Osteoblast (primary cell): ENCODE measurements at regions not wholly inside any gene's neighbourhood (a gene's known extent, or its start where the extent isn't known, plus 50 kb on each side); places are given as distances from the start of the nearest gene placed in this dataset.

Experiments used
- DNase-seq: peaks from one replicate; pipeline ENCODE4 v3.0.0; 2011; ENCODE audit warnings: low spot score, mixed read lengths; ENCODE audit not compliant: insufficient read length; ENCODE audit errors: missing footprints
- H2AFZ ChIP-seq: 2 replicates; pipeline ENCODE4 v1.6.0; 2011; ENCODE audit warnings: mild to moderate bottlenecking, low read length
- H3K27ac ChIP-seq: 2 replicates; pipeline ENCODE4 v1.5.1; 2011; ENCODE audit warnings: mild to moderate bottlenecking, low read depth, low read length, moderate library complexity
- H3K27me3 ChIP-seq: 2 replicates; pipeline ENCODE4 v1.6.0; 2012; ENCODE audit warnings: mild to moderate bottlenecking, control low read depth, inconsistent platforms, low read length, moderate library complexity; ENCODE audit not compliant: insufficient read depth
- H3K36me3 ChIP-seq: 2 replicates; pipeline ENCODE4 v1.5.1; 2011; ENCODE audit warnings: mild to moderate bottlenecking, low read length, control low read depth, moderate library complexity; ENCODE audit not compliant: insufficient read depth
- H3K4me1 ChIP-seq: 2 replicates; pipeline ENCODE4 v1.5.1; 2011; ENCODE audit warnings: mild to moderate bottlenecking, low read length, control low read depth, moderate library complexity; ENCODE audit not compliant: insufficient read depth
- H3K4me2 ChIP-seq: 2 replicates; pipeline ENCODE4 v1.6.0; 2011; ENCODE audit warnings: mild to moderate bottlenecking, low read length; ENCODE audit not compliant: insufficient read depth
- H3K4me3 ChIP-seq: fragments of 200-600 bp; sonication (generic); 3 replicates; pipeline ENCODE4 v1.5.1; 2012; ENCODE audit warnings: mild to moderate bottlenecking, low read length, inconsistent platforms; ENCODE audit not compliant: insufficient read depth
- H3K79me2 ChIP-seq: 2 replicates; pipeline ENCODE4 v1.6.0; 2012; ENCODE audit warnings: mild to moderate bottlenecking, low read length, control low read depth, inconsistent platforms; ENCODE audit not compliant: insufficient read depth
- H3K9me3 ChIP-seq: 2 replicates; pipeline ENCODE4 v1.5.1; 2011; ENCODE audit warnings: low read depth, low read length, control low read depth
- H4K20me1 ChIP-seq: 2 replicates; pipeline ENCODE4 v1.6.0; 2012; ENCODE audit warnings: mild to moderate bottlenecking, low read length, control low read depth; ENCODE audit not compliant: insufficient read depth
- TF ChIP-seq, protein P1 (sequence below): IDR thresholded peaks from 2 replicates; pipeline ENCODE4 v1.5.1; 2011; ENCODE audit warnings: mild to moderate bottlenecking, low read depth, low read length, moderate library complexity; ENCODE audit errors: extremely low read depth

DNA sequence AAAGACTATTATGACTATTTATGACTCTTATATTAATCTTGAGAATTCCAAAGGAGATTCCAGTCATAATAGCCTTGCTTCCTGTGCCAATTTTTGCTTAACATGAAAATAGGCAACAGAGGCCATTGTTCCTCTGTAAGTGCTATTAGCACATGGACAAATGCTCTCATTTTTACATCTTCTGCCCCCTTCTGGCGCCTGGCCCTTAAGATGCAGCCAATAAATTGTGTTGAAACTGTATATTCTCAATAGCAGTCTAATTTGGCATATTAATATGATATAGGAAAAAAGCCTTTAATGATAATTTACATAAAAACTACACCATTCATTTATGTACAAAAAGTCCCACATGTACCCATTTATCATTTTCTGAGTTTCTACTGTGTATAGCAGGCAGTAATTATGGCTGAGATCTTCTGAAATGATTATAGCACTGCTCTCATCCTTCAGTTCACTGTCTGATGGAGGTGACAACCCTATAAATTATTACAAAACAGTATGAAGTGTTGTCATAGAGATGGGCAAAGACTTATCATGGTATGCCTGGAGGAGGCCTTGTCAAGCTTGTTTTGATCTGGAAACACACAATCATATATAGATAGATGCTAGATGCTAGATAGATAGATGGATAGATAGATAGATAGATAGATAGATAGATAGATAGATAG is 613.3 kb downstream of the TSN start:
- H3K9me3 ChIP-seq, result no peaks in the 10 kb centered on the region
- H4K20me1 ChIP-seq, result no peaks in the 10 kb centered on the region
- no peak overlapping the region for H2AFZ ChIP-seq
- H3K4me2 ChIP-seq, result no peak overlapping the region
- no peak overlapping the region for H3K27ac ChIP-seq
- H3K4me1 ChIP-seq, result no peaks in the 10 kb centered on the region
- H3K27me3 ChIP-seq, result no peaks in the 10 kb centered on the region
- TF ChIP-seq, protein P1, sequence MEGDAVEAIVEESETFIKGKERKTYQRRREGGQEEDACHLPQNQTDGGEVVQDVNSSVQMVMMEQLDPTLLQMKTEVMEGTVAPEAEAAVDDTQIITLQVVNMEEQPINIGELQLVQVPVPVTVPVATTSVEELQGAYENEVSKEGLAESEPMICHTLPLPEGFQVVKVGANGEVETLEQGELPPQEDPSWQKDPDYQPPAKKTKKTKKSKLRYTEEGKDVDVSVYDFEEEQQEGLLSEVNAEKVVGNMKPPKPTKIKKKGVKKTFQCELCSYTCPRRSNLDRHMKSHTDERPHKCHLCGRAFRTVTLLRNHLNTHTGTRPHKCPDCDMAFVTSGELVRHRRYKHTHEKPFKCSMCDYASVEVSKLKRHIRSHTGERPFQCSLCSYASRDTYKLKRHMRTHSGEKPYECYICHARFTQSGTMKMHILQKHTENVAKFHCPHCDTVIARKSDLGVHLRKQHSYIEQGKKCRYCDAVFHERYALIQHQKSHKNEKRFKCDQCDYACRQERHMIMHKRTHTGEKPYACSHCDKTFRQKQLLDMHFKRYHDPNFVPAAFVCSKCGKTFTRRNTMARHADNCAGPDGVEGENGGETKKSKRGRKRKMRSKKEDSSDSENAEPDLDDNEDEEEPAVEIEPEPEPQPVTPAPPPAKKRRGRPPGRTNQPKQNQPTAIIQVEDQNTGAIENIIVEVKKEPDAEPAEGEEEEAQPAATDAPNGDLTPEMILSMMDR, result no peak
- no peaks in the 10 kb centered on the region for H3K79me2 ChIP-seq
- H3K36me3 ChIP-seq, result no peaks in the 10 kb centered on the region
- no peak for DNase-seq
- no peak overlapping the region for H3K4me3 ChIP-seq

DNA sequence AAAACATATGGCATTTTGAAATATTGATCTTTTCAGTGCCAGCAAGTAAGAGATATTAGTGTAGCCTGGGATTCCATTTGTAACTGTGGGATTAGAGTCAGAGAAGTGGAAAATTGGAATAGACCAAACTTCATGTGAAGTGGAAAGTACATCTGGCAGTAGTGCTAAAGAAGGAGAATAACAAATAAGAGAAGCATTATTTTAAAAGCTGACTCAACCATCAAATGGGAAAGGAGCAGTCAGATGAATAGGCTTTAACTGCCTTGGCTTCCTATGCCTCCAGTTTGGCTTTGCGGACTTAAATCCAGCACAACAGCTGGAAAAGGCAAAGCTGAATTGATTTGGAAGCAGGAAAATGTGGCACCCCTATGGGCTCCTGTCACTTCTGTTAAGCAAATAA is 623.1 kb downstream of the TSN start:
- no peak for DNase-seq
- Histone ChIP-seq H3K4me2 (no peak overlapping the region), H2AFZ (no peak overlapping the region), H3K4me1 (no peaks in the 10 kb centered on the region), H3K36me3 (no peaks in the 10 kb centered on the region), H3K9me3 (no peaks in the 10 kb centered on the region), H3K27ac (no peak overlapping the region), H3K79me2 (no peaks in the 10 kb centered on the region), H3K4me3 (no peak overlapping the region), H4K20me1 (no peaks in the 10 kb centered on the region), H3K27me3 (no peaks in the 10 kb centered on the region)
- TF ChIP-seq, protein P1, result no peak

DNA sequence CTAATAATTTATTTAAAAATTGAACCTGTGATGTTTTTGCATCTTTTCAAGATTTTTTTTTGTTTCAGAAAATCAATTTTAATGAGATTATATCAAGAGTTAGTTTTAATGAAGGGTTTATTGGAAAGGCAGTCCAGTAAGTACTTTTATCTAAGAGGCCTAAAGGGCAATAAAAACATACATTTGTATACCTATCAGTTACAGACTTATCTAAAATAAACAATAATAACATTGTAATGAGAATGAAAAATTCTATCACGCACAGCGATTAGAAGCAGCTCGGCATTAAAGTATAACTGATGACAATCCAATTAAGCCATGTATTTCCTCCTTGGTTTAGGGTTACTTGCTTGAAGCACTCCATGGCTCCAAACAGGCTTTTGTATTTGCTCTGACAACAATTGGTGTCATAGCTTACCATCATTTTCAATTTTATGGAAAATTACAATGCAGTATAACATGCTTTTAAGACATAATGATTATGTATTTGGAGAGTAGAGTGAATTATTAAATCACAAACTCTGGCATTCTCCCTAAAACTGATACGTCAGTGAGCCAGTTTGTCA is 629.4 kb downstream of the TSN start:
- TF ChIP-seq, protein P1, result no peak

DNA sequence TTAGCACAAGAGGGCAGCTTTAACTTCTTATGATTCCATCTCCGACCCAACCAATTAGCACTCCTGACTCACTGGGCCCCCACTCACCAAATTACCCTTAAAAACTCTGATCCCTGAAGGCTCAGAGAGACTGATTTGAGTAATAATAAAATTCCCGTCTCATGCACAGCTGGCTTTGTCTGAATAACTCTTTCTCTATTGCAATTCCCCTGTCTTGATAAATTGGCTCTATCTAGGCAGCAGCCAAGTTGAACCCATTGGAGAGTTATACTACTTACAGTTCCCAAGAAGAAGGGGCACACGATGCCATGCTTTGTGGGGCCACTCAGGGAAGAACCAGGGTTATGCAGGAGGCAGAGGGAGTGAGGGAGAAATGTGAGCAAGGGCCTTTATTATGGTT is 632.8 kb downstream of the TSN start:
- Histone ChIP-seq H3K36me3 (no peaks in the 10 kb centered on the region), H3K4me3 (no peak overlapping the region), H4K20me1 (no peaks in the 10 kb centered on the region), H2AFZ (no peak overlapping the region), H3K4me1 (no peaks in the 10 kb centered on the region), H3K4me2 (no peak overlapping the region), H3K27me3 (no peaks in the 10 kb centered on the region), H3K9me3 (peaks cover 6% of the 10 kb centered on the region), H3K79me2 (no peaks in the 10 kb centered on the region), H3K27ac (no peak overlapping the region)
- no peak for DNase-seq
- TF ChIP-seq, protein P1, result no peak

More for the DNA sequence above, 629.4 kb downstream of the TSN start:
- H3K27me3 ChIP-seq, result no peaks in the 10 kb centered on the region
- no peaks in the 10 kb centered on the region for H4K20me1 ChIP-seq
- DNase-seq, result no peak
- no peaks in the 10 kb centered on the region for H3K79me2 ChIP-seq
- H3K36me3 ChIP-seq, result no peaks in the 10 kb centered on the region
- no peak overlapping the region for H3K27ac ChIP-seq
- H2AFZ ChIP-seq, result no peak overlapping the region
- no peak overlapping the region for H3K4me3 ChIP-seq
- H3K4me2 ChIP-seq, result no peak overlapping the region
- H3K9me3 ChIP-seq, result peaks cover 4% of the 10 kb centered on the region
- no peaks in the 10 kb centered on the region for H3K4me1 ChIP-seq
